GM12875 (cell line): ENCODE measurements at regions not wholly inside any gene's neighbourhood (a gene's known extent, or its start where the extent isn't known, plus 50 kb on each side); places are given as distances from the start of the nearest gene placed in this dataset.

ENCODE experiments used
- H3K4me3 ChIP-seq: one replicate; pipeline ENCODE4 v1.5.1; 2011; ENCODE audit warnings: low read depth, low read length, control low read depth
- CTCF ChIP-seq: IDR thresholded peaks from 2 replicates; pipeline ENCODE4 v1.5.1; 2011; ENCODE audit warnings: low read depth, mild to moderate bottlenecking, control low read depth, inconsistent platforms, low read length, moderate library complexity, borderline replicate concordance; ENCODE audit not compliant: insufficient read depth

- no peak for TF ChIP-seq CTCF
- no peak overlapping the region for H3K4me3 ChIP-seq
Observed at GRCh38 chr11:108994887-108995286, 330.0 kb downstream of the DDX10 start.

GRCh38 chr11:108997826-108998225, 333.0 kb downstream of the DDX10 start:
- H3K4me3 ChIP-seq: no peak overlapping the region
- TF ChIP-seq CTCF: no peak

- H3K4me3 ChIP-seq: no peak overlapping the region
- TF ChIP-seq CTCF: no peak
Observed at GRCh38 chr11:109000531-109000930, 335.7 kb downstream of the DDX10 start.

- TF ChIP-seq CTCF: no peak
- no peak overlapping the region for H3K4me3 ChIP-seq
Observed at GRCh38 chr11:109001585-109001984, 336.7 kb downstream of the DDX10 start.

- H3K4me3 ChIP-seq: no peak overlapping the region
- TF ChIP-seq CTCF: no peak
Observed at GRCh38 chr11:109012991-109013390, 348.1 kb downstream of the DDX10 start.

GRCh38 chr11:109015283-109015682, 350.4 kb downstream of the DDX10 start:
- TF ChIP-seq CTCF: no peak
- no peak overlapping the region for H3K4me3 ChIP-seq

- TF ChIP-seq CTCF: no peak
- H3K4me3 ChIP-seq: no peak overlapping the region
Observed at GRCh38 chr11:109016724-109017123, 351.9 kb downstream of the DDX10 start.
